ENCODE measurements at regions not wholly inside any gene's neighbourhood (a gene's known extent, or its start where the extent isn't known, plus 50 kb on each side); places are given as distances from the start of the nearest gene placed in this dataset.

GRCh38 chr2:198374375-198375082 lies 570.1 kb downstream of the PLCL1 start:
- Histone ChIP-seq H3K4me1 (ENCODE audit: control insufficient read depth, extremely low read depth, insufficient read depth, low read length) (no peaks in the 10 kb centered on the region), H3K27ac (ENCODE audit: control insufficient read depth, insufficient read depth, low read length) (no peak overlapping the region), H2AFZ (ENCODE audit: control insufficient read depth, low read length) (no peak overlapping the region), H3K27me3 (ENCODE audit: control insufficient read depth, extremely low read depth, insufficient read depth, low read length) (no peaks in the 10 kb centered on the region), H4K20me1 (ENCODE audit: control insufficient read depth, extremely low read depth, insufficient read depth, low read length) (no peaks in the 10 kb centered on the region), H3K4me3 (ENCODE audit: control insufficient read depth in 2 of 3, extremely low read depth in 1 of 3, insufficient read depth in 2 of 3, low read depth in 1 of 3, low read length in 3 of 3) (no peak overlapping the region), H3K36me3 (ENCODE audit: control insufficient read depth in 2 of 2, extremely low read depth in 1 of 2, insufficient read depth in 2 of 2, low read length in 2 of 2) (no peaks in the 10 kb centered on the region), H3K79me2 (ENCODE audit: control insufficient read depth, insufficient read depth, low read length) (no peaks in the 10 kb centered on the region), H3K9me3 (ENCODE audit: control insufficient read depth, low read depth, low read length) (no peaks in the 10 kb centered on the region), H3K9me1 (ENCODE audit: control insufficient read depth, extremely low read depth, insufficient read depth, low read length) (no peaks in the 10 kb centered on the region), H3K9ac (ENCODE audit: control insufficient read depth, extremely low read depth, insufficient read depth, low read length) (no peak overlapping the region), H3K4me2 (ENCODE audit: control insufficient read depth, extremely low read depth, insufficient read depth, low read depth, low read length) (no peak overlapping the region)
- dilution Hi-C loops (cut with MboI; ENCODE audit: extremely low pct_ligation_motif_present, low sequenced_read_pairs) = no loop called here
- FAIRE-seq (no peak), DNase-seq (ENCODE audit: low read depth, low spot score) (peak; percentile 44)
- TF ChIP-seq CTCF (optimal IDR thresholded peaks at IDR 0.05 in 1 of 3, IDR thresholded peaks at IDR 0.05 in 1 of 3, conservative IDR thresholded peaks at IDR 0.05 in 1 of 3; ENCODE audit: extremely low read depth in 1 of 3, insufficient read depth in 2 of 3, low read length in 3 of 3) (peak; percentile 55 to 74 (median 67)), EZH2 (IDR thresholded peaks at IDR 0.05; ENCODE audit: low read length) (no peak)

- Histone ChIP-seq H3K79me2 (ENCODE audit: control insufficient read depth, insufficient read depth, low read length) (no peaks in the 10 kb centered on the region), H3K4me1 (ENCODE audit: control insufficient read depth, extremely low read depth, insufficient read depth, low read length) (no peaks in the 10 kb centered on the region), H3K27ac (ENCODE audit: control insufficient read depth, insufficient read depth, low read length) (no peak overlapping the region), H2AFZ (ENCODE audit: control insufficient read depth, low read length) (no peak overlapping the region), H4K20me1 (ENCODE audit: control insufficient read depth, extremely low read depth, insufficient read depth, low read length) (no peaks in the 10 kb centered on the region), H3K36me3 (ENCODE audit: control insufficient read depth in 2 of 2, extremely low read depth in 1 of 2, insufficient read depth in 2 of 2, low read length in 2 of 2) (no peaks in the 10 kb centered on the region), H3K9me3 (ENCODE audit: control insufficient read depth, low read depth, low read length) (no peaks in the 10 kb centered on the region), H3K4me3 (ENCODE audit: control insufficient read depth in 2 of 3, extremely low read depth in 1 of 3, insufficient read depth in 2 of 3, low read depth in 1 of 3, low read length in 3 of 3) (no peak overlapping the region), H3K9me1 (ENCODE audit: control insufficient read depth, extremely low read depth, insufficient read depth, low read length) (no peaks in the 10 kb centered on the region), H3K9ac (ENCODE audit: control insufficient read depth, extremely low read depth, insufficient read depth, low read length) (no peak overlapping the region), H3K4me2 (ENCODE audit: control insufficient read depth, extremely low read depth, insufficient read depth, low read depth, low read length) (no peak overlapping the region), H3K27me3 (ENCODE audit: control insufficient read depth, extremely low read depth, insufficient read depth, low read length) (no peaks in the 10 kb centered on the region)
- FAIRE-seq (peak; percentile 52), DNase-seq (ENCODE audit: low read depth, low spot score) (no peak)
- TF ChIP-seq EZH2 (IDR thresholded peaks at IDR 0.05; ENCODE audit: low read length) (no peak), CTCF (optimal IDR thresholded peaks at IDR 0.05 in 1 of 3, IDR thresholded peaks at IDR 0.05 in 1 of 3, conservative IDR thresholded peaks at IDR 0.05 in 1 of 3; ENCODE audit: extremely low read depth in 1 of 3, insufficient read depth in 2 of 3, low read length in 3 of 3) (no peak)
- dilution Hi-C loops (cut with MboI; ENCODE audit: extremely low pct_ligation_motif_present, low sequenced_read_pairs) = no loop called here
Measured at GRCh38 chr2:198371921-198372543, 567.6 kb downstream of the PLCL1 start.

Data from keratinocyte (primary cell).